SIG-M5 treated with dmso at 0.1 percent for 504 hours (cell line): ENCODE measurements at regions not wholly inside any gene's neighbourhood (a gene's known extent, or its start where the extent isn't known, plus 50 kb on each side); places are given as distances from the start of the nearest gene placed in this dataset.
"Not testable (repeated sequence)": the region's sequence is repeated elsewhere in the genome, so short reads cannot be mapped to it uniquely, and the experiment has no call there.

ENCODE experiments used
- DNase-seq: peaks from one replicate; lab custom pipeline; 2025; ENCODE audit not compliant: unreplicated experiment; lab: John Stamatoyannopoulos, UW

DNA sequence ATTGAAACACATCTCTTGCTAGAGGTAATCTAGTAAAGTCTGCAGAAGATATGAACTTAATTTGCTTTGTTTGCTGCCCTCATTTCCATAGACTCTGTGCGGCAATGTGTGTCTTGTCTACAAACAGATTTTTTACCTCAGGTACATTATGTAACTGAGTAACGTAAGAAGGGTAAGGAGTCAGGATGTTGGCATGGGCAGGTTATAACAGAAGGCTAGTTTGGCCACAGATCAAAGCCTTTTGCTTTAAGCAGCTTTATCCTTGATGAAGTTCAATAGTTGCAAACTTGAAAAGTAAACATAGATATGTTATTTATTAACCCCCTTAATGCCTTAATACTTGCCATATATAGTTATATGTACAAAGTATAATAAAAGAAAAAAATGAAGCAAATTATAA, 391.6 kb upstream of the FKBP1C start:
- DNase-seq: no peak

DNA sequence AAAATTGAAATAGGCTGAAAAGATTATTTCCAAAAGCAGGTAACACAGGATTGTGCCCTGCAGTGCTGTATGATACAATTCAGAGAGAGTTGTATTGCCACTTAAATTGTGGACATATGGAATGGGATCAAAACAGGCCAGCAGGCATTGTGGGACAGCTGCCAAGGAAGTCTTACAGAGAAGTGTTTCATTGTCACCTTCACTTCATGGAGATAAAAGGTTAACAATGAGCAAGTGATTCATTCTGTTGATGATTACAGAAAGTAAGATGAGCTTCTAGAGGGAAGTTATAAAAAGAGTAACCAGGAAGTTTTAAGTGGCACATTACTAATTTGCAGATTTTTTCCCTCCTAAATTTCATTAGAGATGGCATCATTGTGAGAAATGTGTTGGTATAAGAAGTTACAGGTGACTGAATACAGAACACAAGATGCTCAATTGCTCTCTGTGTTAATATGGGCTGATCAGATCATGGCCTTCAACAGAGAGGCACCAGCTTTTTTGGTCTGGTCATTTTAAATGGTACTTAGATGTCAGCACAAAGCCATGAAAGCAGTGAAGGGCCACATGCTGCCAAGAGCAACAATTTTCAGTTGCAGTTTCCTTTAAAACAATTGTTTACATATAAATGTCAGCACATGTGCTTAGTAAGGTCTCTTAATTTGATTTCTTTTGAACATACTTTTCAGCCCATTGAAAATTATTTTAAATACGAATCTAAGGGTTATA, 402.5 kb upstream of the FKBP1C start:
- no peak for DNase-seq

DNA sequence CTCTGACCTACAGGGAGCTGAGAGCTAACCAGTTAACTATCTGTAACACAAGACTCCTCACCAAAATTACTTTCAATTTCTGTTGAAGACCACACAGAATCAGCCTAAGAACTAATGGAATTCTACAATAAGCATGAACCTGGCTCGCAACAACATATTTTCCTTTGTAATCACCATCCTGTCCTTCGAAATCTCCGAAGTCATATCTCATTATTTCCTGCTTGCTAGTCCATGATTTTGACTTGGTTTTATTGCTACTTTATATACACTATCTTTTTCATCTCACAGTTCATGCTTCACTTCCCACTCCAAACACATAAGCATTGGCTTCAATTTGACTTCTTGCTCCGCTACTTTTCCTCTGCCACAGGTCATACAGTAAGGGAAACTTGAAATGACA, 405.8 kb upstream of the FKBP1C start:
- no peak for DNase-seq

DNA sequence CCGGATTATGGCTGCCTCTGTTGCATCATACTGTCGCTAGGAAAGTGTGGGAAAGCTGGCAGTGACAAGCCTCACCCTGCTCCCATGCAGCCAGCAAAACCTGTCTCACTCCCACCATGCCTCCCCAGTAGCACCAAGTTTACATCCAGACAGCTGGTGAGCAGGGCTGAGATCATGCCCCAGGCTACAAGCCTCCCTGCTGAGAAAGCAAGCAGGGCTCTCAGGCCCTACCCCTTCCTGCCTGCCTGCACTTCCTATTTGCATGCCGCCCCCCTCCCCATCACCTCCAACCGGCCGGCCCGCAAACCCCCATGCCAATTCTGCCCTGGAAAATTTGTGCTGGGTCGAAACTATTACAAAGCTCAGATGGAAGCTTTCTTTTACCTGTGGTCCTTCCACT, 408.2 kb upstream of the FKBP1C start:
- DNase-seq: no peak

DNA sequence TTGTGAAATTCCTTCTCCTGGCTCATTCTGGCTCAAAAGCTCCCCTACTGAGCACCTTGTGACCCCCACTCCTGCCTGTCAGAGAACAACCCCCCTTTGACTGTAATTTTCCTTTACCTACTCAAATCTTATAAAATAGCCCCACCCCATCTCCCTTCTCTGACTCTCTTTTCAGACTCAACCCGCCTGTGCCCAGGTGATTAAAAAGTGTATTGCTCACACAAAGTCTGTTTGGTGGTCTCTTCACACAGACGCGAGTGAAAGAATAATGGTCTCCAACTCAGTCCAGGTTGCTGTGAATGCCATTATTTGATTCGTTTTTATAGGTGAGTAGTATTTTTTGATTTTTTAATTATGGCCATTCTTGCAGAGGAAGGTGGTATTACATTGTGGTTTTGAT, 414.1 kb upstream of the FKBP1C start:
- no peak for DNase-seq

DNA sequence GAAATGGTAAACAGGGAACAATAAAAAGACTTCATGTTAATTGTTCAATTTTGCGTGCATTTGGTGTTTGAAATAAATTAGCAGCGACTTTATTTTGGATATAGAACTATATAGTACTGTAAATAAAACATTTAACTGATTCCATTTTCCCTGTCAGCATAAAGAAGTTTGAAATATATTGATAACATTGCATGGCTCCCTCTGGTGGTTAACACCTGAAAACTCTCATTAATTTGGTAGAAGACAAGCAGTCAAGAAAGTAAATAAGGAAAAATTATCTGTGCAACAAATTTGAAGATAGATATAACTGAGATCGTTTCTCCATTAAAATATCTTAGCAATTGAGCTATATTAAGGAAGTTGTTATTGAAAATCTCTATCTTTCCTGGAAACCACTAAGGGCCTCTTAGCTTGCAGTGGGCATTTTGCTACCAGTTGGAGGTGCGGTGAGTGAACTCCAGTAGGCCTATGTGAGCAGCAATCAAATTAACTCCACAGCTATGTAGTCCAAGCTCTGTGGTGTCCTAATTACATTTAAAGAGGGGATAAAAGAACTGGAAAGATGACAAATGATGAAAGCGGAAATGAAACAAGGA, 435.7 kb upstream of the FKBP1C start:
- DNase-seq: peak; percentile 31

DNA sequence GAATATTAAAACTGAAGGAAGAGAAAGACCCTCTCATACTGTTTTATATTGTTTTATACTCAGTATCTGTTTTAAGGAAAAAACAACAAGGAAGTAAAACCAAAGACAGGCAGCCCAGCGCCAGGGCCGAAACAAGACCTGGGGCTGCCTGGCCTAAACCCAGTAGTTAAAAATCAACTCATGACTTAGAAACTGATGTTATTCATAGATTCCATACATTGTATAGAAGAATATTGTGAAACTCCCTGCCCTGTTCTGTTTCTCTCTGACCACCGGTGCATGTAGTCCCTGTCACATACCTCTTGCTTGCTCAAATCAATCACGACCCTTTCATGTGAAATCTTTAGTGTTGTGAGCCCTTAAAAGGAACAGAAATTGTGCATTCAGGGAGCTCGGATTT, 445.1 kb upstream of the FKBP1C start:
- not testable (repeated sequence) for DNase-seq

DNA sequence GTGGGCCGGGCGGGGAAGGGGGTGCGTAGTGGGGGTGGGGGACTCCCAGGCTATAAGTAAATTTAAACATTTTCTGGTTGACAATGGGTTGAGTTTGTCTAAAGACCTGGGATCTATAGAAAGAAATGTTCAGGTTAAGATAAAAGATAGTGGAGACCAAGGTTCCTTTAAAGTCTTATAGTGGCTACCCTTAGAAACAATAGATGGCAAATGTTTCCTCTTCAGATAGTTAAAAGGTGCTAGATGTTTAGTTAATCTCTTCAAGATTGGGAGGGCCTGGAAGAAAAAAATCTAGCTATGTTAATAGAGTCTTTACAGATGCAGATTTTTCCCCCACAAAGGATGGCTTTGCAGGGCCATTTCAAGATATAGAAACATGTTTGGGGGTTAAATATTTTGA, 446.4 kb upstream of the FKBP1C start:
- no peak for DNase-seq

DNA sequence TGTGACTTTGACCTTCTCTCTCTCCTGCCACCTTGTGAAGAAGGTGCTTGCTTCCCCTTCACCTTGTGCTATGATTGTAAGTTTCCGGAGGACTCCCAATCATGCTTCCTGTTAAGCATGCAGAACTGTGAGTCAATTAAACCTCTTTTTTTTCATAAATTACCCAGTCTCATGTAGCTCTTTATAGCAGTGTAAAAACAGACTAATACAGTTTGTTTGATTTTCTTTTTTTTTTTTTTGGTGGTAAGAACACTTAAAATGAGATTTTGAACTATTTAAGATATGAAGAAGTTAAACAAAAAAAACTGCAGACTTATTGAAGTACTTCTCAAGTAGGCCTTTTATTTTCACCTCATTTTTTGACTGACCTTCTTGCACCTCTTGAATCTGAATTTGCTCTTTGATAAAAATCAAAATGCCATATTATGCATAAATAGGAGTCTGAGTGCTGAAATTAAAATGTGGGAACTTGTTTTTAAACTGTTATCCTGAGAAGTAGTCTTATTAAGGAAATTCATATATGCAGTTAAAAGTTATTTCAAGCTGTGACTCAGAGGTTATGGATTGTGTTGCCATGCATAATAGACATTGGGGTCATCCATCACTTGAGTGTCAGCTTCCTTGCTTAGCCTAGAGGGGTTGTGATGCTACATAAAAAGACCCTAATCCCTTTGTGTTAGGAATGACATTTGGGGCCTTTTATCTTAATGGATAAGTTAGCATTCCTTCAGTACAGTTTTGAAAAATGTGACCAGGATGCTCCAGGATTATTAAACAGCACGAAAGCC, 447.9 kb upstream of the FKBP1C start:
- DNase-seq: no peak

DNA sequence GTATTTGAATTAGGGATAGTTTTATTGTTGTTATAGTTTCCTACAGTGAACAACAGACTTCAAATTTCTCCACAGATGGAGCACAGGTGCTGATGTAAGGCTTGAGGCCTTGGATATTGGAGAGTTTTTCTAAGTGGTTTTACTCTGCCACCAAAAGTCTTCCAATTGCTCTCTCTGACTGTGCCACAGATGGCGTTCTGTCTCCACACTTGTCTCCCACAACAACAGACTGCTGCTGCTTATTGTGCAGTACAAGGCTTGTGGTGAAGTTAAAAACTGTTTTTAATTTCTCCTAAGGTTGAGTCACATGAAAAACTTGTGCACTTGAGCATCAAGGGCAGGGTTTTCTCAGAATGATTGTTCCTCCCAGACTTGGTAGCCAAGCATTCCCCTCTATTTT, 460.9 kb upstream of the KHDRBS2 start:
- DNase-seq: no peak

DNA sequence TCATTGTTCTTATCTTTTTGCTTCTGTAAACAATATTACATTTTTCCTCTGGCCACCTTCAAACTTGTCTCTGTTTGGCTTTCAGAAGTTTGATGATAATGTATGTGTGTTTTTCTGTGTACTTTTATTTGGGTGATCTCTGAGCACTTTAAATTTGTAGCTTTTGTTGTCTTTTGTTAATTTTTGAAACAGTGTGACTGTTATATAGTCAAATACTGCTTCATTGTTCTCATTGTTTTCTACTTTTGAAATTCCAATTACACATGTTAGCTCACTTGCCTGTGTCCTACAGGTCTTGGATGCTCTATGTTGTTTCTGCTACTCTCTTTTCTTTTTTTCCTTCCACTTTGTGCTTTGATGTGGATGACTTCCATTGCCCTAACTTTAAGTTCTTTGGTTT, 460.1 kb upstream of the KHDRBS2 start:
- DNase-seq: no peak

DNA sequence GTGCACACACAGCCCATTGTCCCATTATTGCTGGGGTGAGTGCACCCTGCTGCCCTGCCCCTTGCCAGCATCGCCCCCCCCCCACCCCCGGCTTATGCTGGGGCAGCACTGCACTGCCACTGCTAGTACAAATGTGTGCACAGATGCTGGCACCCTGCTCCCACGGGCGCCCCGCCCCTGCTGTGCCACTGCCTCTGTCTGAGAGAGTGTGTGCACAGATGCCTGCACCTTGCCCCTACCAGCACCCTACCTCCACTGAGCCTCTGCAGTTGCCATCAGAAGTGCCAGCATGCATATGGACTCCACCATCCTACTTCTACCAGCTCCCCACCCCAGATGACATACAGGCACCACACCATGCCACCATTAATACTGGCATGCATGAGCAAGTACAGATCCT, 454.6 kb upstream of the KHDRBS2 start:
- no peak for DNase-seq

DNA sequence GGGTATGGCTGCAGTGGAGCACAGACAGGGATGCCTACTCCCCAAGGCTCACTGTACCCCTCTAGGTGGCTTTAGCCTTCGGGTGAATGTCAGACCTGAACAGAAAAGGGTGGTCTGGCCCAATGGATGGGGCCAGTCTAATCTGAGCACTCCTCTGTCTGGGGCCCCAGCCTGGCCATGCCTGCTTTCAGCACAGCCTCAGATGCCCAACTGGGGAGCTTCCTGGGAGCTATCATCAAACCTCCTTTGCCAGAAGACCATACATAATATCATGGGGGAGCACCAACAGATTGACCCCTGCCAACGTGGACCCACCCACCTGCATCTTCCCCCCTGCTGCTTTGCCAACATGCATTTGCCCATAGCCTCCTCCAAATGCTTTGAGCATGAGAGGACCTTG, 454.1 kb upstream of the KHDRBS2 start:
- no peak for DNase-seq

DNA sequence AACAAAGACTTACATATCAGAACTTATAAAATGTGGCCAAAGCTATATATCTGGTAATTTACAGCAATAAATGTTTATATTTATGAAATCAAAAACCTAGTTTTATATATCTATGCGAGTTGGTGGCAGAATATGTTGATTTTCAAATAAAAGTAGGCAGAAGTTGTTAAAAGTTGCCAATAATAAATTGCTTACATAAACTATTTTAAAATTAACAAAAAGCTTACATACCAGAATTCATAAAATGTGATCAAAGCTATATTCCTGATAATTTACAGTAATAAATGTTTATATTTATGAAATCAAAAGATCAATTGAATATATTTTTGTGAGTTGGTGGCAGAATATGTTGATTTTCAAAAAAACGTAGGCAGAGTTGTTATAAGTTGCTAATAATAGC, 451.8 kb upstream of the KHDRBS2 start:
- DNase-seq: no peak

DNA sequence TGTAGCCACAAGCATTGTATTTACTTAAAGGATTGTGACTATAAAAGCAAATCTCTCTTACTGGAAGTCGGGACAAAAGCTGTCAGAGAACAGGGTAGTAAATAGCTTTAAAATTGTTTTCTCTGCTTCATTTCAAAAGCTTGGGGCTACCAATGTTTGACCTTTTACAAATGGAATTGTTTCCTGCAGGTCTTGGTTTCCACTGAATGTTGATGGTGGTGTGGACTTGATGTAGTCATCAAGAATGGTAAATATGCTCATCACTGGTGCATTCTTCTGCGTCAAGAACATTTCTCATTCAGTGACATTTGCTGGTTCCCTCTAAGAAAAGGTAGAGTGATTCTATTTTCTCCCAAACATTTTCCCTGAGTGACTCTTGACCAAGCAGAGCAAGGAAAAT, 435.4 kb upstream of the KHDRBS2 start:
- no peak for DNase-seq

DNA sequence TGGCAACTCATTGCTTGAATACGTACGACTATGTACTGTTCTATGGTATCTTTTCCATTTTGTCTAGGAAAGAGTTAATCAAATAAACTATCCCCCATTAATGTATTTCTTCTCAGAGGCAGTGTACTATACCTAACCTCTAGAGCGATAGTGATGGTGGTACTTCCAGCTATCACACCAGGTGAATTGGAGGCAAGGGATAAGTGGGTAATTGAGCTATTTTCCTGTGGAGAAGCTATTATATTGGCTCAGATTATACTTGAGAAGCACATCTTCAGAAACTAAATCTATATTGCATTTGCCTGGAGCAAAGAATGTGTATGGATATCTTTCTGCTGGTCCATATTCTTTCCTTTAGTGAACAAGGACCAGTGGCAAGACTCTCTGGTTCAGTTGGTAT, 430.7 kb upstream of the KHDRBS2 start:
- no peak for DNase-seq

DNA sequence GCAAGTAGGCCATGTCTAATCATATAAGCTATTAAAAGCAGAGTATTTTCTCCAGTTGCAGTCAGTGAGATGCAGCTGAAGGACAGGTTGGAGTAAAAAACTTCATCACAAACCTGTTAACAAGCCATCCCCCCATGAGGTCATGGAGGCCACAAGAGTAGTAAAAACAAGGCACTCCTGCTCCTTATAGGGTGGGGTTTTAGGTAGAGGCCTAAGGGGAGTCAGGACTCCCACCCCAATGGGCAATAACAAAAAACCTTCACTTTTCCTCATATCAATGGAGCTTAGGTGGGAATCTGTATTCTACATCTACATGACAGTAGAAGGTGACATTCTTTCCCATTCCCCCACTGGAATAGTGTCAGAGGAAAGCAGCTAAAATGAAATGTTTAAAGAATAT, 428.1 kb upstream of the KHDRBS2 start:
- no peak for DNase-seq

DNA sequence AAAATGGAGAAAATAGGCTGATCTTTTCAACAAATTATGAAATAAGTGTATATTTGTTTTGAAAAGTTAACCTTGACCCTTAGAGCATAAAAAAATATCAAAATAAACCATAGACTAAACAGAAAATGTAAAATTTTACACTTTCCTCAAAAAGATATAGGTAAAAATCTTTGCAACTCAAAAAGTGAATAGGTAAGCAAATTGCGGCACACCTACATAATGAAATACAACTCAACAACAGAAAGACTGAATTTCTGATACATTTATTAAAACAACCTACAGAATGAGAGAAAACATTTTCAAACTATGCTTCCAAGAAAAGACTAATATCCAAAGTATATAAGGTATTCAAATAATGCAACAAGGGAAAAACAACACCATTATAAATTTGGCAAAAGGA, 425.7 kb upstream of the KHDRBS2 start:
- no peak for DNase-seq

DNA sequence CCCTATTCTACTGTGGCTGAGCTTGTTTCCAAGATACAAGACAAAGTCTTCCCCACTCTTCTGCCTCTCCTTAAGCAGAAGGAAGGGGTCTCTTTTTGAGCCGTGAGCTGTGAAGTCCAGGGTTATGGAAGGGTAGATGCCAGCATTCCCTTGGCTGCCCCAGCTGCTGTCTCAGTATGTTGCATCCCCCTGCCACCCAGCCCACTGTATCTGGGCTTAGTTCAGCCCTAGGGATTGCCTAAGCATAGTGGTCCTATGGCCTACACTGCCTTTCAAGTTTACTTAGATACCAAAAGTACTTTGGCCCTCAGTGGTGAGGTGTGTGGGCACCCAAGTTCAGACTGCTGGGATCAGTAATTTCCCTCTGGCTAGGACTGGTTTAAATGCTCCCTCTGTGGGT, 421.9 kb upstream of the KHDRBS2 start:
- DNase-seq: no peak

DNA sequence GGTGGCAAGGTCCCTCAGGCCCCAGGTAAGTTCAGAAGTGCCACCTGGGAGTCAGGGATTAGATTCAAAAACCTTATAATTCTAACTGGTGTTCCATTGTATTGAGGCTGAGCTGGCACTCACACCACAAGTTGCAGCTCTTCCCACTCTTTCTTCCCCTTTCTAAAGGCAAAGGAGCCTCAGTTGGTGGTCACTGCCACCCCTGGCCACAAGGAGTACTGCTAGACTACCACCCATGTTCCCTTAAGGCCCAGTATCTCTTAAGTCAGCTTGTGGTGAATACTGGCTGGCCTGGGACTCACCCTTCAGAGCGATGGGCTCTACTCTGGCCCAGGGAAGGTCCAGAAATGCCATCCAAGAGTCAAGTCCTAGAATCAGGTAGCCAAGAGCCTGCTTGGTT, 421.1 kb upstream of the KHDRBS2 start:
- DNase-seq: peak; percentile 39

DNA sequence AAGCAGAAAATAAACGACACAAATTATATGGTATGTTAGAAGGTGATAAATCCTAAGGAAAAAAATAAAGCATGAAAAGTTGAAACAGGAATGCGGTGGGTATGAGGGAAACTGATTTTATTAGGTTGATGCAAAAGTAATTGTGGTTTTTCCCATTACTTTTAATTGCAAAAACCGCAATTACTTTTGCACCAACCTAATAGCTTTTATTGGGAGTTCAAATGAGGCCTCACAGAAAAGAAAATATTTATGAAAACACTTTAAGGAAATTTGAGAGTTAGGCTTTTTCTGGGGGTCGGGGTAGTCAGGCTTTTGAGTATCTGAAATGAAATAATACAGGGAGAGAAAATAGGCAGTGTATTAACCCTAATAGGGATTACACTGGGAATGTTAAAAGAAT, 397.0 kb upstream of the KHDRBS2 start:
- DNase-seq: no peak

DNA sequence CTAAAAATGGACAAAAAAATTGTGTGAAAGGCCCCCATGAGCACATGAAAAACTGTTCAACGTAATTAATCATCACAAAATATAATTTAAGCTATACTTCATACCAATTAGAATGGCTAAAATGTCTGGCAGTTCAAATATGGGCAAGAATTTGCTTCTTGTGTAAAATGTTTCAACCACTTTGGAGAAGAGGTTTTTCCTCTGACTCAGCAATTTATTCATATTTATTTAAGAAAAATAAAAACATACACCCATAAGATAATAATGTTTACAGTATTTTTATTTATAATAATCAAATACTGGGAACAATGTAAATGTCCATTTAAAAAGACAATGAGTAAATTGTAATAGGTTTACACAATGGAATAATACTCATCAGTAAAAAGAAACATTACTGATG, 395.1 kb upstream of the KHDRBS2 start:
- DNase-seq: no peak
